IMR-90 (cell line): ENCODE measurements at regions not wholly inside any gene's neighbourhood (a gene's known extent, or its start where the extent isn't known, plus 50 kb on each side); places are given as distances from the start of the nearest gene placed in this dataset.

ENCODE experiments used
- BHLHE40 ChIP-seq: fragments of 150-350 bp; IDR thresholded peaks from 2 replicates; pipeline ENCODE4 v1.6.1; 2016; ENCODE audit warnings: mild to moderate bottlenecking, low read depth, low read length
- CEBPB ChIP-seq: IDR thresholded peaks from 2 replicates; pipeline ENCODE4 v1.6.1; 2012; ENCODE audit warnings: low read depth, low read length, improper control_type of control experiment
- CHD1 ChIP-seq: IDR thresholded peaks from 2 replicates; pipeline ENCODE4 v1.6.1; 2012; ENCODE audit warnings: low read depth, low read length, improper control_type of control experiment
- FOS ChIP-seq: fragments of 150-350 bp; IDR thresholded peaks from 2 replicates; pipeline ENCODE4 v1.6.1; 2016; ENCODE audit warnings: low read depth, low read length
- MAFK ChIP-seq: IDR thresholded peaks from 2 replicates; pipeline ENCODE4 v1.6.1; 2012; ENCODE audit warnings: low read depth, low read length, improper control_type of control experiment
- NFE2L2 ChIP-seq: fragments of 150-350 bp; IDR thresholded peaks from 2 replicates; pipeline ENCODE4 v1.6.1; 2016; ENCODE audit warnings: low read depth, mild to moderate bottlenecking, low read length
- POLR2A ChIP-seq: IDR thresholded peaks from 2 replicates; pipeline ENCODE4 v1.6.1; 2012; ENCODE audit warnings: mild to moderate bottlenecking, low read depth, low read length
- RAD21 ChIP-seq: IDR thresholded peaks from 2 replicates; pipeline ENCODE4 v1.6.1; 2012; ENCODE audit warnings: low read length, improper control_type of control experiment
- RFX5 ChIP-seq: IDR thresholded peaks from 2 replicates; pipeline ENCODE4 v1.8.0; 2012; ENCODE audit warnings: low read depth, mild to moderate bottlenecking, low read length, moderate library complexity
- SMC3 ChIP-seq: fragments of 150-350 bp; IDR thresholded peaks from 2 replicates; pipeline ENCODE4 v1.6.1; 2016; ENCODE audit warnings: low read depth, mild to moderate bottlenecking, antibody characterized with exemption, low read length, moderate library complexity
- TF ChIP-seq, protein P1 (sequence below): conservative IDR thresholded peaks from 2 replicates; pipeline ENCODE4 v1.5.1; 2012; ENCODE audit warnings: mild to moderate bottlenecking, low read depth, low read length, improper control_type of control experiment
- TF ChIP-seq, protein P2 (sequence below): fragments of 150-350 bp; IDR thresholded peaks from 2 replicates; pipeline ENCODE4 v1.6.1; 2017; ENCODE audit warnings: mild to moderate bottlenecking, antibody characterized with exemption, low read length, low read depth

DNA sequence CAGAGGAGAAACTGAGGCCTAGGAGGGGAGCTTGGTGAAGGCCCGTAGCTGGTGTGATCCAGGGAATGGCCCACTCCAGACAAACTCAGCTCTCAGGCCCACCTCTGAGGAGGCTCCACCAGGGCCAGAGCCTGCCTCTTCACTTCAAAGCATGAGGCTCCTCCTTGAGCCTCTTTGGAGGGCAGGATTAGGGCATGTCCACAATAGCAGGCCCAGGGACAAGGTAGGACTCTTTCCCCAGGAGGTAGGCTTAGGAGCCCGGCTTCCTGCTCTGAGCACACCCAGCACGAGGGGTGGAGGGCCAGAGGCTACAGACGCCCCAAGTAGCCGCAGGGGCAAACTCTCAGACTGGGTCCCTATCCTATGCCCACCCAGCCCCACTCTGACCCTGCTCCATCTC, 164.6 kb upstream of the ZMIZ1 start:
- TF ChIP-seq POLR2A, result no peak
- TF ChIP-seq BHLHE40, result no peak
- TF ChIP-seq, protein P1, sequence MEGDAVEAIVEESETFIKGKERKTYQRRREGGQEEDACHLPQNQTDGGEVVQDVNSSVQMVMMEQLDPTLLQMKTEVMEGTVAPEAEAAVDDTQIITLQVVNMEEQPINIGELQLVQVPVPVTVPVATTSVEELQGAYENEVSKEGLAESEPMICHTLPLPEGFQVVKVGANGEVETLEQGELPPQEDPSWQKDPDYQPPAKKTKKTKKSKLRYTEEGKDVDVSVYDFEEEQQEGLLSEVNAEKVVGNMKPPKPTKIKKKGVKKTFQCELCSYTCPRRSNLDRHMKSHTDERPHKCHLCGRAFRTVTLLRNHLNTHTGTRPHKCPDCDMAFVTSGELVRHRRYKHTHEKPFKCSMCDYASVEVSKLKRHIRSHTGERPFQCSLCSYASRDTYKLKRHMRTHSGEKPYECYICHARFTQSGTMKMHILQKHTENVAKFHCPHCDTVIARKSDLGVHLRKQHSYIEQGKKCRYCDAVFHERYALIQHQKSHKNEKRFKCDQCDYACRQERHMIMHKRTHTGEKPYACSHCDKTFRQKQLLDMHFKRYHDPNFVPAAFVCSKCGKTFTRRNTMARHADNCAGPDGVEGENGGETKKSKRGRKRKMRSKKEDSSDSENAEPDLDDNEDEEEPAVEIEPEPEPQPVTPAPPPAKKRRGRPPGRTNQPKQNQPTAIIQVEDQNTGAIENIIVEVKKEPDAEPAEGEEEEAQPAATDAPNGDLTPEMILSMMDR, result no peak
- no peak for TF ChIP-seq MAFK
- TF ChIP-seq RFX5, result no peak
- TF ChIP-seq CHD1, result no peak
- no peak for TF ChIP-seq RAD21
- TF ChIP-seq, protein P2, sequence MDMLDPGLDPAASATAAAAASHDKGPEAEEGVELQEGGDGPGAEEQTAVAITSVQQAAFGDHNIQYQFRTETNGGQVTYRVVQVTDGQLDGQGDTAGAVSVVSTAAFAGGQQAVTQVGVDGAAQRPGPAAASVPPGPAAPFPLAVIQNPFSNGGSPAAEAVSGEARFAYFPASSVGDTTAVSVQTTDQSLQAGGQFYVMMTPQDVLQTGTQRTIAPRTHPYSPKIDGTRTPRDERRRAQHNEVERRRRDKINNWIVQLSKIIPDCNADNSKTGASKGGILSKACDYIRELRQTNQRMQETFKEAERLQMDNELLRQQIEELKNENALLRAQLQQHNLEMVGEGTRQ, result no peak
- no peak for TF ChIP-seq FOS
- no peak for TF ChIP-seq NFE2L2
- no peak for TF ChIP-seq SMC3
- TF ChIP-seq CEBPB, result no peak
